NCI-H2227 treated with DMSO at 0.1 percent for 48 hours (cell line): ENCODE measurements at regions not wholly inside any gene's neighbourhood (a gene's known extent, or its start where the extent isn't known, plus 50 kb on each side); places are given as distances from the start of the nearest gene placed in this dataset.

ENCODE experiments used
- DNase-seq: peaks from one replicate; lab custom pipeline; 2025; lab: John Stamatoyannopoulos, UW

DNA sequence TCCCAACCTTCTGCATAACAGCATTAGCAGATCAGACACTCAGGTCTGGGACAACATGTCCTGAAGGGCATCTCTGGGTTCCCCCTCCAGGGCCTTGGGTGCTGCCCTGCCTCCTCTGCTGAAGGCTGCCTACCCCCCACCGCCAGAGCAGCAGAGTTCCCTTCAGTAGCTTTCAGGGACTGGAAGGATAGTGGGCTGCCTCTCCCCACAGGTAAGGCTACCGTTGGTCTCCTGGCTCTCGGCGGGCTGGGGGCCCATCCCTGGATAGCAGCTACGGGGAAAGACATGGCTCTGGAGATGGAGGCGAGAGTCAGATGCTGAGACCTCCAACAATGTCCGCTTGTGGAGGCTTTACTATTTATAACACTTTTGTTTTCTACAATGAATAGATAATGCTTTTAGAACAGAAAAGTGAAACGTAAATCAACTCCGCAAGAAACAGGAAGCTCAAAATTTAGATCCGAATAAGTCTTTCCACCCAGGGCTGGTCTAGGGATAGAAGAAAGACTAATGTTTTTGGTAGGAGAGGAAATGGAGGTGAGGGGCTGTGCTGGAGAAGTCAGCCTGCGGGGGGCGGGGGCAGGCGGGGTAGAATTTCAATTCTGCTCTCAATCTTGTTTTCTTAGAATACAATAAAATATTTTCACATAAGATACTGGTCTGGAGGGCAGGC is 58.4 kb downstream of the ARL4C start:
- DNase-seq, result no peak

DNA sequence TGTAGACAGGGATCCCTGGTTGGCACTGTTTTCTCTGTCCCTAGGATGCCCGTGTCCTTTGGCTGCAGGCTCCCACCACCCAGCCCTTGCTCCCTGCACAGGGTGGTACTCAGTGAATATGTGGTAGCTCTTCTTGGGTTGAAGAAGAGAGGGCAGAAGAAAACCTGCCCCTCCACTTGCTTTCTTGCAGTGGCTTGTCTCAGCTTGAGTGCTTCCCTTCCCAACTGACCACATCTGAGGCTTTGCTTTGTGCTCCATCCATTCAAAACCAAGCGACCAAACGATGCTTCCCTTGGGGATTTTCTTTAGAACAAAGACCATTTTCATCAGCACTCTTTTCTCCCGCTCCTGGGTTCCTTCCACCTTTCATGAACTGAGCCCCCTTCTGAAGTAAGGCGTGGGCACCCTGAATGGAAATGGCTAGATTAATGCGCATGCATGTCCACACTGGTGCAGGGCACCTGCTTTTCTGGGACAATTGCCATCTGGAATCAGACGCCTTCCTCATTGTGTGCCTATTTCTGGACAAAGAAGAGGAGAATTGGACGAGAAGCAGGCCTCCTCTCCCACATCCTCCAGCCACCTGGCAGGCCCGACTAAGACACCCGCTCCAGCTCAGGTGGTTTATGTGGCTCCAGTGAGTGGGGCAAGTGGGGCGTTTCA is 59.1 kb downstream of the ARL4C start:
- no peak for DNase-seq

DNA sequence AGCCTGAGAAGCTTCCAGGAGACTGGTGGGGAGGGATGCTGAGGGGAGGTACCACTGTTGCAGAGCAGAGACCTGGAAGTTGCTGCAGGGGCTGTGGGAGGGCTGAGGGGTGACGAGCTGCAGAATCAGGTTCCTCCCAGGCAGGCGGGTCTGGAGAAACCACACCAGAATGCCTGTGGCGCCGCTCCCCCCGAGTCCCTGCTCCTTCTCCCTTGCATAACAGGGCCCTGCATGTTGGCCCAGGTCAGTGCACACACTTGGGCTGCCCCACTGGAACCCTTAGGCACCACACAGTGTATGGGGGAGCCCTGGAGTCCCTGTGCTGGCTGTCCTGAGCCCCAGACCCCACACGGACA is 60.4 kb downstream of the ARL4C start:
- DNase-seq, result no peak

DNA sequence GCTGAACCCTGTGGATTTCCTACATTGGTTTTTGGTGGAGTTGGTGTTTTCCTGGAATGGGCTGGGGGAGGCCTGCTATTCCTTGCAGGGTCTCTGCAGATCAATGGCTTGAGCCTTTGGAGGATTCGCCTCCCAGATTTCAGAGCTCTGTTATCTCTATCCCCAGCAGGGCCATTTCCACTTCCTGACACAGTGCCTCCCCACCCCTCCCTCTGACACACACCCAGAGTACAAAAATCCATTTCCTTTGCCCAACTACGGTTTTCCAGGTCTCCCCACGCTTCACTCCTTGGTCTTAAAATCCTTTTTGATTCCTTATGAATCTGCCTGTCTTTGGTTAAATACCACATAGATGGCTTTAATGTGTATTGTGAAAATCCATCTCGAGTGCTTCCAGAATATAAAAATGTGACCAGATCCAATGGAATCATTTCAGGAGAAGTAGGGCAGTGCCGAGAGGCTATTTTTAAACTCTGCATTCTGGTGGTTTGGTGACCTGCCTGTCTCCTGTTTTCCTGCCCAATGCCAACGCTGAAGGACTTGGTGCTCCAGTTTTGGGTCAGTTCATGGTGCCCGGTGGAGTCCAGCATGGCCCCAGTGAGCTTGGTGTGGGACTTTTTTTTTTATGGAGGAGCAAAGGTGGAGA is 60.9 kb downstream of the ARL4C start:
- no peak for DNase-seq

DNA sequence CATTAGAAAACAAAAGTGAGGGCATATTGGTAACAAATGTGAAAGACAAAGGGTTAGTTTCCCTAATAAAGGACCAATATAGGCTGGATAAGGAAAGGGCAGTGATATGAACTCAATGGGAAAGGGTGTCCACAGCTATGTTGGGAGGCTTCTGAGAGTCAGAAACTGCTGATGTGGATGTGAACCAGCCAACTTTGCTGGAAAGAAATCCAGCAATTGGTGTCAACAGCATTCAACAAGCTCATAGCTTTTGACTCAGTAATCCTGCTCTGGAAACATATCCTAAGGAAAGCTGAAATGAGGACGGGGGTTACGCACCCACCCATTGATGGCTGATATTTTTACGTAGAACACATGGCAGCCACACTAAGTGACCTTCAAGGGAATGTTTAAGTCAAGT is 63.7 kb downstream of the ARL4C start:
- DNase-seq, result no peak

DNA sequence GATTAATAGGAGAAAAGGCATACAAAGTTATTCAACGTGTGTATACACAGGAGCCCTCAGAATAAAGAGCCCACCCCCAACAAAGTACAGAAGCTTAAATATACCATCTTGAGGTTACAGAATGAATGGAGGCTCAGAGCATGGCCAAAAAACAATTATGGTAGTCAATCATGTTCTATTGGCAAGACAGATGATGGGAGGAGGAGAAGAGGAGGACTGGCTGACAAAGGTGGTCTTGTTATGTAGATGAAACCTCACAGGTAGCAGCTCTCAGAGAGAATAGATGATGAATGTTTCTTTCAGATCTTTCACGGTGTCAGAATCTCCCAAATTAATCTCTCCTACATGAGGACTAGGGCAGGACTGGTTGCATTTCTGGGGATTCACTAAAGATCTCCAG is 66.0 kb downstream of the ARL4C start:
- DNase-seq, result no peak

DNA sequence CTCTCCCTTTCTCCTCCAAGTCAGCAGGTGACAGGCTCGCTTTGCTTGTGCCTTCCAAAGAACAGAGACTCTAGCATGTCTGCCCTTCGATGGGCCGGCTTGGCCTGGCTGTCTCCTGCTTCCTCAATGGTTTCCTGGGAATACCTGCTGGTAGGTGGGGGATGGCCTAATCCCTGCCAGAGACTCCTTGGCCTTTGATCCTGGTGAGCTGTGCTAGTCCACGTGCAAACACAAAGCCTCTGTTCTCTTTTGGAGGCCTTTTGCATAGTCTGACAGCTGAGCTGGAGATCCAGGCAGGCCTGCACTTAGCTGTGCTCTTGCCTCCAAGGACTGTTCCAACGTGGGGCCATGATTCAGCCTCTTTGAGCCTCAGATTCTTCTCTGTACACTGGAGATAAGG is 67.6 kb downstream of the ARL4C start:
- no peak for DNase-seq

DNA sequence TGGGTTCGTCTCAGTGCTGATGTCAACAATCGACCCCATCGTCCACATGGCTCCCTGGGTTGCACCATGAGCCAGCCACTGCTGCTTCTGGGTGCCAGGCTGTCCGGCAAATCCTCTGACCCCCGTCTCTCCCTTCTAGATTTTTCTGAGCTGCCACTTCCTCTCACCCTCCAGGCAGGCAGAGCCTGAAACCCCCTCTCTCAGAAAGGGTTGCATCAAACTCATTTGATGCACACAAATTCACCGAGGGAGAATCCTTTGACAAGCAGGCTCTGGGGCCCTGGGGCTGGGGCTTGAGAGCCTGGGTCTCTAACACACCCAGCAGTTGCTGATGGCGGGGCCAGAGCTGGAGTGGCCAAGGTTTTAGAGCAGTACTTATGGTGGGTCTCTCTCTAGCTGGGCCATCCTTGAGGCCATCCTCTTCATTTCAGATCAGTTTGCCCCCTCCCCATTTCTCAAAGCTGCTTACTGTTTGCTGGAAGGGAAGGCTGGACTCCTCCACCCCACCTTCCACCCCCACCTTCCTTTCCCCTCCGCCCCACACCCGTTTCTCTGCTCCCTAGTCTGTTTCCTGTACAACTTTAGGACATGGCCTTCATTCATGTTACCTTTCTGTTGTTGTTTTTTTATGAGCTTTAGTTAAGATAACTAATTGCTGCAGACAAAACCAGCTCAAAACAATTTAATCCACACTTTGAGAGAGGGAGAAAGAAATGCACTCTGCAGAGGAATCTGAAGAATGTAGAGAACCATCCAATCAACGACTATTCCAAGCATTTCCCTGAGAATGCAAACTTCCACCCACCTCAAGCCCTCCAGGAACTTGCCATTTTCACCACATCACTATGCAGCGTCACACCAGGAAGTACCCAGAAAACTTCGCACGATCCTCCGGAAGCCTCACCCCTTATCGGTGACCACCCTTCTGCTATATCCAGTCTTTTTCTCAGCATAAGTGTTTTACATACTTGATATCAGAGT is 69.5 kb downstream of the ARL4C start:
- DNase-seq, result no peak

DNA sequence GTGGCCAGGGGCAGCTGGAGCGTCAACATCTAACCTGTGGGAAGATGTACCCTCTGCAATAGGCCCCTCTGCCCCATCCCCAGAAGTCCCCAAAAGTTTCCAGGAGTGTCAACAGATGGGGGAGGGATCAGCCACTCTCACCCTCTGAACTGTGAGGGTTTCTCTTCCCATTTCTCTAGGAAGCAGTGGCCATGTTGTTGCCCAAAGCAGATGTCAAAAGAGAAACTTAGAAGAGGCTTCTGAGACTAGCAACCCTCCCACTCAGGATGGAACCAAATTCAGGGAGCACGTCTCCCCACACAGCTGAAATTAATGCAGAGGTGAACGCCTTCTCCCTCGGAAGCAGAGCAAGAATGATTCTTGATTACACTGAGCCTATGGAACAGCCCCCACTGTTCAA is 70.3 kb downstream of the ARL4C start:
- DNase-seq, result no peak

DNA sequence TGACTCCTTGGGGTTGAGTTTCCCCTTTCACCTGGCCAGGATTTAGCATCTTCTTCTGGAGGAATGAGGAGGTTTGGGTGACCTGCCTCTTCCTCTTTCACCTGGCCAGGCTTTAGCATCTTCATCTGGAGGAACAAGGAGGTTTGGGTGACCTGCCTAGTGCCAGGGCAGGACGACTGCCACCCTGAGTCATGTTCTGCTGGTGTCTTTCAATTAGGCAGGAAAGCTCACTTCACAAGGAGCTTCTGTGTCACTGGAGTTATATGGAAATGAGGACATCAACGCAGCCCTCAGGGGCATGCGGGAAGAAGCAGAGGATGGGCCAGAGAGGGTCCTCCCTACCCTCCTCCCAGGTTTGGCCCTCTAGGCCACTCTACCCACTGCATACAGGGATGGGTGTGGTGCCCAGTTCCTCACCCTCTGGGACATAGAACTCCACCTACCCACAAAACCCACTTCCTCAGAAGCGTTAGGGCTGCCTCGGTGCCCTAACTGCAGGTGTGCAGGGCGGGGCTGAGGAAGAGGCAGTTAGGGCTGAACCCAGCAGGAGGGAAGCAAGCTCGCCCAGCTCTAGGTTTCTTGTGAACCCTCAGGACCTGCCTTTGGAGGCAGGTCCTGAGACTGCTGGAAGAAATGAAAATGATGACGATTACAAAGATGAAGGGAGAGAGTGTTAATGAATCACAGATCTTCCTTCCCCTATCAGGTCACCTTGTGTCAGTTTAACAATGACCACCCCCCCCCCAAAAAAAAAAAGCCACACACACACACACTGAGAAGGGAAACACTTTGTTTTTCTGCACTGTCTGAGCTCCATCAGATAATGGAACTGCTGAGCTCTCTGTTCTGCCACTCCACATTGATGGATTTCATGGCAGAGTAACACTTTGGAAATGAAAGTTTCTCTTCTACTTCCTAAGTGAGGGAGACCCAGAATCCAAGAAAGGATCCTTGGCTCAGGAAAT is 71.0 kb downstream of the ARL4C start:
- DNase-seq, result no peak

DNA sequence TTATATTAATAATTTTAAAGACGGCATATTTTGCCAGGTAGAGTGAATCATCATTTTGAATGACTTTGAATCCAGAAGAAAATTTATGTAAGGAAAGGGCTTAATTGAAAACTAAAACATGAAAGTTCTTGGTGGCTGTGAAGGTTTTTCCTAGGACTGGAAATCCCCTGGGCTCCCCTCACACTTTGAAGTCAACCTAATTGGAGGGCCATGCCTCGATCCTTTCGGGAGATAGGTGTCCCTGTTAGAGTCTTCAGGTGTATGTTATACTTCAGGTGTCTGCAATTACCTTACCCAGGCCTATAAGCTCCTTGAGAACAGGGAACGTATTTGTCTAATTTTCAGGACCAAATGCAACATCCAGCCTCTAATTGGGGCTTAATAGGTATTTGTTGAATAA is 73.0 kb downstream of the ARL4C start:
- no peak for DNase-seq

DNA sequence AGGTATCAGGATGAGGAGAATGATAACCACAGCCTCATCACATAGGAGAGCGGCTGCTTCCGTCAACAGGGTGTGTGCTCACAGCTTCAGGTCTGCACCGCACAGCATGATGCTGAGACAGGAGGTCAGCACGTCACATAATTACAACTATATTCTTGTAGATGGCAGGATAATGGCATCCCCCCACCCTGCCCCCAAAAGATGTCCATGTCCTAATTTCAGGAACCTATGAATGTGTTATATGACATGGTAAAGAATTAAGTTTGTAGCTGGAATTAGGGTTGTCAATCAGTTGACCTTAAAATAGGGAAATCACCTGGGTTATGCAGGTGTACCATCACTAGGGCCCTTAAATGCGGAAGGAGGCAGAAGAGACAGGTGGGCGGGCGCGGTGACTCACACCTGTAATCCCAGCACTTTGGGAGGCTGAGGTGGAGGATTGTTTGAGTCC is 73.9 kb downstream of the ARL4C start:
- no peak for DNase-seq

DNA sequence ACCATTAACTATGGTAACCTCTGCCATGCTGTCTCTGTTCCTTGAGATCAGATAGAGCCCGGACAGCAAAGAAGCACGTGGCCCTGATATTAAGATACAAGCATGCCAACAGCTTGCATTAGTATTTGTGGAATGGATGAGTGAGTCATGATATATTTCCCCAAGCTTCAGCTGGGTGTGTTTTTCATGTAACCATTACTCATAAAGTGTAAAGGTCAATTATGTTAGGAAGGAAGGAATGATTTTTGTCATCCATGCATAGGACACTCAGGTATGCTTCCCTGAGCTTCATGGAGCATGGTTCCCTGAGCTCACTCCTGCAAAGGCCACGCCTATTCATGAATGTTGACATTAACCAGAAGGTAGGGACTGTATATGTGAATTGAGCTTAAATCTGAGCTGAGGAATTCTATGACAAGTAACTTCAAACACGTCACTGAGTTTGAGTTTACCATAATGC is 74.6 kb downstream of the ARL4C start:
- no peak for DNase-seq

DNA sequence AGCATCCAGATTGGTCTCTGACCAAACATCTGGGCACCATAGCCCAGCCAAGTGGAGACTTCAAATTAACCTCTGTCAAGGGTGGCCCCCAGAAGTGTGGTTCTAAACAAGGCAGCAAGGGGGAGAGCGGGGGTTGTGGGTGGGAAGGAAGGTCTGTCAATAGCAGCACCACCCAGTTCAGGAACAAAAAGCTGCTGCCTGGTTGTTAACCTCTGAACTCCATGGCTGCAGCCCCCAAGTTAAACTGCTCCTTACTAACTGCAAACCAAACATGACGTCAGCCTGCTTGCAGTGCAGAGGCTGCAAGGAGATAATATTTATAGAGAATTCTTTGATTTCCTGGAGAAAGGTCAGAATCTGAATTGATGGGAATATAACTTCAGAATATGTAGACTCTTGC is 76.5 kb downstream of the ARL4C start:
- DNase-seq, result peak; percentile 49

DNA sequence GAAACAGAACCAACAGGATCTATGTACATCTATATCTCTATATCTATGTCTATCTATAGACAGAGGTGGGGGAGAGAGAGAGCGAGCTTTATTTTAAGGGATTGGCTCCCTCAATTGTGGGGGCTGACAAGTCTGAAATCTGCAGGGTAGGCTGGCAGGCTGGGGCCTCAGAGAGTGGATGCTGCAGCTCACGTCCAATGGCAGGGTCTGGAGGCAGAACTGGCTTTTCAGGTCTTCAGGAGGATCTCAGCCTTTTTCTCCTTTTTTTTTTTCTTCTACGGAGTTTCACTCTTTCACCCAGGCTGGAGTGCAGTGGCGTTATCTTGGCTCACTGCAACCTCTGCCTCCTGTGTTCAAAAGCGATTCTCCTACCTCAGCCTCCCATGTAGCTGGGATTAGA is 77.2 kb downstream of the ARL4C start:
- DNase-seq, result no peak

DNA sequence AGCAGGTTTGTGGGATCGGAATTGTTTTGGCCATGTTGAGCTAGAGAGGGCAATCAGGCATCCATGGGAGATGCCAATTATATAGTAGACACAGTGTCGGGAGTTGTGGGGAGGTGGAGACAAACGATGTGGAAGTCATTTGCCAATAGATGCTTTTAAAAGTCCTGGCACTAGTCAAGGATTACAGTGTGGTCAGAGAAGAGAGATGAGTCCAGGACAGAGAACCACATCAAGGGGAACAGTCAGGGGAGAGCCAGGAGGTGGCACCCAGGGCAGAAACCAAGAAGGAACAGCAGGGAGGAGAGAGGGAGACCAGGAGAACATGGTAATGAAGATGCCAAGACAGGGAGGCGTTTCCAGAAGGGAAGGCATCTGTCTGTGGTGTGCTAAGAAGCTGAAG is 81.2 kb downstream of the ARL4C start:
- no peak for DNase-seq

DNA sequence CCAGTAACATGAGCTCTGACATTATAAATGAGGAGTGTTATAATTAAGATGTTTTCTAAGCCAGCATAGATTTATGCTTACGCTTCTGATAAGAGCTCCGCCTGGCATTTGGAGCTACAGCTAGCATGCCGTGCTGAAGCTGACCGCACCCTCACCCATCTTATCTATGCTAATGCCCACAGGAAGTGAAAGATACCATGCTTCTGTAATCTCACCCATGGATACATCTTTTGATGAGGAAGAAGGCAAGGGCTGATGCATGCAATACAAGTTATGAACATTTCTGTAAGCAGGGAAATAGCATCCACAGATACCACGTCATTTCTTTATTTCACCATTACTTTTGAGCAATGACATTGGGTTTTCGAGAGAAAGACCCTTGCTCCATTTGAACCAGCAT is 82.3 kb downstream of the ARL4C start:
- DNase-seq, result no peak

DNA sequence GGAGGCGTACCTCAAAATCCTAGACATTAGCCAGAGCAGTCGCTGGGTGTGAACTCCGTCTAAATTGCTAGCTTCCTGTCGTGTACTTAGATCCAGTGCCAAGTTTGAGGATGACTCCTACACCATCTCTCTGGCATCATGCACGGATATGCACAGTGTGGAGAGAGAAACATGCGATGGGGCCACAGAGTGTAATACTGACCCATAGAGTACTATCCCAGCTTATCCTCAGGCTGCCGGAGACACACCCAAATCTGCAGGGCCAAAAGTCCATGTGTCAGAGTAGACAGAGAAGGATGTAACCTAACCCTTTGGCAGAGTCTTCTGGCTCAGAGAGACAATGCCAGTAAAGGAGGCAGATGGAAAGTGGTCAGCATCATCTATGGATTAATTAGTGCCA is 84.2 kb downstream of the ARL4C start:
- no peak for DNase-seq

DNA sequence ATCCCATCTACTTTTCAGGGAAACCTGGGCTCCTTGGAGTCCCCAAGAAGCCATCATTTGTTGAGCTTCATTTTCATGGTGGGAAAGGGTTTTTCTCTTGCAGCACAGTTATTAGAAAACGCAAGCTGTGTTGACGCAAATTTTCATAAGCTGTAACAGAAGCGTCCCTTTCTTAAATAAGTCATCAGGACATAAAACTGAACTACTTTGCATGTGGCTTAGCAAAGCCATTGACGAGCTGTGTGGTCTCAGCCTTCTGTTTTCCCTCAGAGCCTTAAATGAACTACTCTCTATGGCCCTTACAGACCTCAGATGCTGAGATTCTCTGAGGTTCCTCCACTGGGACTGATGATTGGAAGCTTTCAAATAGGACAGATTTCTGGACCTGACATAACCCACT is 85.1 kb downstream of the ARL4C start:
- no peak for DNase-seq

DNA sequence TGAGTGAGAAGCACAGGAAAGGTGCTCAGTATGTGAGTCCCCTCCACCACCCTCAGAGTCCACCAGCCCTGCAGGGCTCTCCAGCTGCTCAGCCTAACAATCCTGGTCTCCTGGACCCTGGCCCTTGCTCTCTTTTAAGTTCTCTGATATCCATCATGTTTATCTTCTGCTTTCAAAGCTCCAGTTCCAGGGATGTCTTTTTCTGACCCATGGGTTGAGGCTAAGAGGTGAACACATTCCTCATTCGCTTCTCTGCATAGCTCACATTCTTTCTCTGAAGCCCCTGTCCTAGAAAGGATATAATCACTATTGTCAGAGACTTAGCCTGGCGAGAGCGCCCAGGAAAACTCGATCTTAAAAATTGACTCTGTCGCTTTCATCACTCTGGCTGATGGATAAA is 86.4 kb downstream of the ARL4C start:
- DNase-seq, result no peak

DNA sequence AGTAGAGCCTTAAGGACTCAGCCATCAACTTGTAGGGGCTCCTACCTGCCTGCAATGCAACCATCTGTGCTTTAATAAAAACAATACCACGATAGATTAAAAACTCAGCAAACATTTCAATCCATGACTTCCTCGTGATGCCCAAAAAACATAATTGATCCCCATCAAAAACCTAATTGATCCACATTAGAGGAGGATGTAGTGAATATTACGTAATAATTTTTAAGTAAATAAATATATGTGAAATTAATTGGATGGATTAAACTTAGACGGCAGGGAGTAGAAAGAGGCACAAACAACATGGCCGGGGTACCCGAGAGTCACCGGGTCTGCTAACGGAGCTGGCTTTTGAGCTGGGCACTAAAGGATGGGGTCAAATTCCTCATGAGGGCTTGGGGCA is 87.3 kb downstream of the ARL4C start:
- DNase-seq, result no peak
